HG02840 (cell line): ENCODE measurements at regions not wholly inside any gene's neighbourhood (a gene's known extent, or its start where the extent isn't known, plus 50 kb on each side); places are given as distances from the start of the nearest gene placed in this dataset.
"Not testable (repeated sequence)": the region's sequence is repeated elsewhere in the genome, so short reads cannot be mapped to it uniquely, and the experiment has no call there.

Experiments used
- ATAC-seq: cut with Tn5 transposase; IDR thresholded peaks from one replicate; pipeline ENCODE4 v1.9.1; 2021; ENCODE audit warnings: mild to moderate bottlenecking, moderate library complexity, moderate number of reproducible peaks; ENCODE audit not compliant: unreplicated experiment, low FRiP score

DNA sequence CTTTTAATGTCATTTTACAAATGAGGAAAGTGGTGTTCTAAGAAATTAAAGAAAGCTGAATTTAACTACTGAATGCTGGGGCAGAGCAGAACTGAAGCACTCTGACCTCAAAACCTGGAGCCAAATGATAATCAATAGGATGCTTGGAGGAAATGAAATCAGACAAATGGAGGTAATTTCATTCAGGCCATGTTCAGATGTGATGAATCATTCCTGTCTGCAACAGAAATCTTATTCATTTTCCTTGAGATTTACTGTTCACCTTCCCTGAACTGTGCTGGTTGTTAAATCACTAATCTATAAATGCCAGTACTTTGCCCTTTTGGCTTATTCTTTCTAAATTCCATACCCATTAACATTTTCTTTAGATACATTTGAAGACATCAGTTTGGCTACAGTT lies 85.6 kb upstream of the SNX7 start:
- ATAC-seq: no peak

DNA sequence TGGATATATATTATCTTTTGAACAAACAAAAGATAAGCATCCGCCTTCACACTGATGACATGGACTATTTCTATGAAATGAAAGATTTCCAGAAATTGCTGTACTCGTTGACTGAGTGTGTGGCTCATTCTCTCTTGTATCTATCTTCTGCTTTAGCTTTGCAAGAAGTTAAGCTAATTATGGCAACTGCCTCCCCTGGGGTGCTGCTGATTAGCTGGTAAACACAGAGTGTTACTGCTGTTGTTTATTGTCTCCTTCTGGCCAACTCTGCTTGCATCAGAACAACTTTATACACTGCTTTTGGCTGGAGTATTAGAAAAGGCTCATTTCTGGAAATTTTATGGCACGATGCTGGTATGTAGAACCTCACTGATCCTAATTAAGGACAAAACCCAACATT lies 95.6 kb upstream of the SNX7 start:
- no peak for ATAC-seq

DNA sequence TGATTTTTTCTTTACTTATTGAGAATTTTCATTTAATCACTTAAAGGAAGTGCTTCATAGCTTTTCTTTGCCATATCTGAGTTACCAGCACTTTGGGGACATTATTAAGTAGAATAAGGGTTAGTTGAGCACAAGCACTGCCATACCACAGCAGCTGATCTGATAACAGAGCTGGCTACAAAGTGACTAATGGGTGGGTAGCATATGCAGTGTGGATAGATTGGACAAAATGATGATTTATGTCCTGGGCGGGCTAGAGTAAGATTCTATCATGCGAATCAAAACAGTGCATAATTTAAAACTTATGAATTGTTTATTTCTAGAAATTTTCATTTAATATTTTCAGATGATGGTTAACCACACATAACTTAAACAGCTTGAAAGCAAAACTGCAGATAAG lies 102.2 kb upstream of the SNX7 start:
- no peak for ATAC-seq

DNA sequence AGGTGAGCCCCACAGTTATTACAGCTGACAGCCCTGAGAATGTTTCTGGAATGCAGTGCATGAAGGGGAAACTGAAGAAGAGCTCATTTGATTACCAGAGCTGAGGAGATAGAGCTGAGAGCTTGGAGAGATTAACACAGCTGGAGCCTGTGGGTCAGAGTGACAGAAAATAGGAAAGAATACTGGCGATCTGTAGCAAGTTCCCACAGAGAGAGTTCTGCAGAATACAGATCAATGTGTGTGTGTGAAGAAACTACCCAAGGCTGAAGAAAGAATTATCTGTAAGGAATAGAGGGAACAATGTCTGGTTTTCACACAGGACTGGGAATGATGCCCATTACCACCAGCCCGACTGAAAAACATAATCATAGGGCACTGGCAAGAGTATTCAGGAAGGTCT lies 103.6 kb upstream of the SNX7 start:
- no peak for ATAC-seq

DNA sequence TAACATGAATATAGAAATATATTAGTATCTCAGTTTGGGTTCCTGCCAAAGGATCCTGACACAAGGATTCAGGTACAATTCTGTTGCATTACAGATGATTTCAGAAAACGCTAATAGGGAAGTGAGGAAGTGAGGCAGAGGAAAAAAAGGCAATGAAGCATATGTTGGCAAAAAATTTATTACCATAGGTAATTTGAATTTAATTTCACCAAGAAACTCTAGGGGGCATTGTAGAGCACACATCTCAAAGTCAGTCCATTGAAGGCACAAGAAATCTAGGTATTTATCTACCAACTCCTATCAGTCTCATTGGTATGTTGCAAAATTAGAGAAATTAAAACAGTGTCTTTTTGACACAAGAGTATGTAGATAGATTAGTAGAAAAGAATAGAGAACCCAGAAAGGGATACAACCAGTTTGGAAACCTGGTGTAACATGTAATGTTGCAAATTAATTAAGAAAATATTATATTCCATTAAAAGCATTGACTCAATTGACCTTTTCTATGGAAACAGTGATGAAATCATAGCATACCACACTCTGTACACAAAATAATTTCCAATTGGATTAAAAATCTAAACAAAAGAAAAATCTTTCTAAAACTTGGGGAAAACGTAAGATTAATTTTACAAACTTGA lies 104.9 kb upstream of the SNX7 start:
- ATAC-seq: no peak

DNA sequence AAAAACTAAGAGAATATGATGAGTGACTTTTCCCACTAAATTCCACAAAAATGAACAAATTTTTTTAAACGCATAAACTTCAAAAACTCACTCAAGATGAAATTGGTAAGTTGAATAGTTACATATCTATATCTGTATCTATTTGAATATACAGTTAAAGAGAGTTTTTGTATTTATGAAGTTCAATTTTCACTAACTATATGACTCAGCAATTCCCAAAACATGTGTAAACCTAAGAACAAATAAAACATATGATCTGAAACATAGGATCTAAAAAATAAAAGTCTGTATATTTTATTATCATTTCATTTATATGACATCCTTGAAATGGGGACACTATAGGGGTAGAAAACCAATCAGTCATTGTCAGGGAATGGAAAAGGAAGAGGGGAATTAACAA lies 105.7 kb upstream of the SNX7 start:
- ATAC-seq: no peak

DNA sequence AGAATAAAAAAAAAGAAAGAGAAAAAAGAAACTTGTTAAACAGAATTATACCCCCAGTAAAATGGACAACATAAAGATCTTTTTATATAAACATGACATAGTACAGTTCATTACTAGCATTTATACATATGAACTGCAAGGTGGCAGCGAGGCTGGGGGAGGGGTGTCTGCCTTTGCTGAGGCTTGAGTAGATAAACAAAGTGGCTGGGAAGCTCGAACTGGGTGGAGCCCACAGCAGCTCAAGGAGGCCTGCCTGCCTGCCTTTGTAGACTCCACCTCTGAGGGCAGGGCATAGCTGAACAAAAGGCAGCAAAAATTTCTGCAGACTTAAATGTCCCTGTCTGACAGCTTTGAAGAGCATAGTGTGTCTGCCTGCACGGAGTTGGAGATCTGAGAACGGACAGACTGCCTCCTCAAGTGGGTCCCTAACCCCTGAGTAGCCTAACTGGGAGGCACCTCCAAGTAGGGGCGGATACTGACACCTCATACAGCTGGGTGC lies 108.9 kb upstream of the SNX7 start:
- ATAC-seq: not testable (repeated sequence)

DNA sequence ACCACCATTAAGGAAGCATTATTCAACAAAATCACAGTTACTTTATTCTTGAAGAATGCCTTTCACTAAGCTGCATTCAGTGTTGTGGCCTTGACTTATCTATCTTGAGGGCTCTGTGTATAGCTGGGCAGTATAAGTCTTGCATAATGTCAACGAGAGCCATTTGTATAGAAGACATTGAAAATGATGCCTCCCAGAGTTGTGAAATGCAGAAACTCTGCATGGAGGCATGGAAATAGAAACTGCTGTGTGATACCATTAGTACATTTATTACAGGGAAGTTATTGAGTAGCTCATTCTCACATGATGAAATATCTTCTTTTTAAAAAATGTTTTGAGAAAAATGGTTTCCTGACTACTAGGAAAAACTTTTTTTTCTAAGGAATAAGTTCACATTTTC lies 111.4 kb upstream of the SNX7 start:
- ATAC-seq: no peak

DNA sequence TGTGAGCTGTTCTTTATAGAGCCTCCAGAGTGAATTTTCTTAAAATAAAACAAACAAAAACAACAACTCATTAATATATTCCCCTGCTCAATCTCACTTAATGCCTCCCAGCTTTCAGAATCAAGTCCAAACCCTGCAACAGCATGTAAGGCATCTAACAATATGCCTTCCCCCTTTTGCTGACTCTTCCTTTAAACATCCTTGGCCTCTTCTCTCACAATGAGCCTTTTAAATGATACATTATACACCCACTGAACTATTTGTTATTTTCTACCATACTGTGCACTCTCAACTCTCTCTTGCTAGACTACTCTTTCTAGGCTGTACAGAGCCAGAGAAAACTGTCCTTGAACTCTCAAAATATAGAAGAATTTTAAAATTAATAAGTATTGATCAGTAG lies 115.2 kb upstream of the SNX7 start:
- no peak for ATAC-seq

DNA sequence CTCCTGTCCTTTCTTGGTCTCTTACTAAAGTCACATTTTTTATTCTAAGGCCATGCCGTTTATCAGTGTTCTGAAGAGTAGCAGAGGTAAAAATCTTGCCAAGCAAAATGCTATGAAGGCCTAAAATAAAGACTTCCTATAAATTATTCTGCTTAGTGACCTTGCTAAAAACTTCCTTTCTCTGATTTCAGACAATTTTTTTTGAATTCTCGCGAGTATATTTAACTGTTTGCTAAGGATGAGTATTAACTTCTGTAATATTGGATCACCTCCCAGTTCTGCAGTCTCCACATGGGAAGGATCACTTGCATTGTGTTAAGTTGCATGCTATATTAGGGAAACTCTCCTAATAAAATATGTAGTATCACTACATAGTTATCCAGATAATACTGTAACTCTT lies 123.4 kb upstream of the SNX7 start:
- ATAC-seq: no peak

DNA sequence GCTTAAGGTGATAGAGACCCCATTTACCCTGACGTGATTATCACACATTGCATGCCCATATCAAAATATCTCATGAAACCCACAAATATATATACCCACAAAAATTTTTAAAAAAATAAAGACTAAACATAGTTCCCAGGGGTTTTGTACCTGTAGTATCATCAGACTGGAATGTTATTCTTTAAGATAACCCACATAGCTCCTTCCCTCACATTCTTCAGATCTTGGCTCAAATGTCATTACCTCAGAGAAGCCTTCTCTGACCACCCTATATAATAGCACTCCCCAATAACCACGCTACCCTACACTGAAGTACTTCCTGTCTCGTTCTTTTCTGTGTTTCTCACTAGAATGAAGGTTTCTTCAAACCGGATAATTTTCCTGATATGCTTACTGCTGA lies 138.3 kb upstream of the SNX7 start:
- no peak for ATAC-seq

DNA sequence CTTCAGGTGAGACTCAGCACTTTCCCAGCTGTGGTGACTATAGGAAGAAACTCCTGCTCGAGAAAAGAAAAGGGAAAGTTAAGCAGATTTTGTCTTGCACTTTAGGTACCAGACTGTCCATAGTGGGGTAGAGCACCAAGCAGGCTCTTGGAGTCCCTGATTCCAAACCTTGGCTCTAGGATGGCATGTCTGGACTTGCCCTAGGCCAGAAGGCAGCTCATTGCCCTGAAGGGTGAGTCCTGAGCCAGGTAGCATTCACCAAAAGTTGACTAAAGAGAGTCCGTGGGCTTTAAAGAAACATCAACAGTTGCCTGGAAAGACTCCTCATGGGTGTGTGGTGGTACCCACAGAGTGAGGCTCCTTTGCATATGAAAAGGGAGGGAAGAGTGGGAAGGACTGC lies 145.2 kb upstream of the SNX7 start:
- ATAC-seq: no peak

DNA sequence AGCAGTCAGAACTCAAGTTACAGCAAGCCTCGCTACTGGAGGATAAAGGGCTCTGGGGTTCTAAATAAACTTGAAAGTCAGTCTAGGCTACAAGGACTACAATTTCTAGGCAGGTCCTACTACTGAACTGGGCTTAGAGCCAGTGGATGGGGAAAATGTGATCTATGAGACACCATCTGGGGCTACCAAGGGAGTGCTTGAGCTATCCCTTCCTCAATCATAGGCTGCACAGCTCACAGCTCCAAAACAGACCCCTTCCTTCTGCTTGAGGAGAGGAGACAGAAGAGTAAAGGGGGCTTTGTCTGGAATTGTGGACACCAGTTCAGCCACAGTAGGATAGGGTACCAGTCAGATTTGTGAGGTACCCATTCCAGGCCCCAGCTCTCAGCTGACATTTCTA lies 145.8 kb upstream of the SNX7 start:
- ATAC-seq: no peak

DNA sequence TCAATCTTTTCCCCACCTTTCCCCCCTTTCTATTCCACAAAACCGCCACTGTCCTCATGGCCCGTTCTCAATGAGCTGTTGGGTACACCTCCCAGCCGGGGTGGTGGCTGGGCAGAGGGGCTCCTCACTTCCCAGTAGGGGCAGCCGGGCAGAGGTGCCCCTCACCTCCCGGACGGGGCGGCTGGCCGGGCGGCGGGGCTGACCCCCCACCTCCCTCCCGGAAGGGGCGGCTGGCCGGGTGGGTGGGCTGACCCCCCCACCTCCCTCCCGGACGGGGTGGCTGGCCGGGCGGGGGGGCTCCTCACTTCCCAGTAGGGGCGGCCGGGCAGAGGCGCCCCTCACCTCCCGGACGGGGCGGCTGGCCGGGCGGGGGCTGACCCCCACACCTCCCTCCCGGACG lies 149.3 kb upstream of the SNX7 start:
- not testable (repeated sequence) for ATAC-seq

DNA sequence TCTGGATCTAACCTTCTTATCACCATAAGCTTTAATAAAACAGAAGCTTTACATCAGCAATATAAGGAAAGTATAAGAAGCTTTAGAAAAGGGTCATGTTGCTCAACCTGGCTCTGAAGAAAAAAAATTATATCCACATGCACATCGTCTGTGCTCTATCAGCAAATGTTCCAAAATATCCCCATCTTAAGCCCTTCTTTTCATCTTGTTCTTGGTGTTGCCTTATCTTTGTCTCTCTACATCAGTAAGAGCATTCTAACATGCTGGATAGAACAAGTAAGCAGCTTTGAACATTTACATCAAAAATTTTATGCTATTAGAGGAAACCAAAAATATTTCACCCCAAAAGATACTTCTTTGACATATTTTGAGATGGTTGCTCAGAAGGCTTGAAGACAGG lies 157.8 kb upstream of the SNX7 start:
- ATAC-seq: no peak

DNA sequence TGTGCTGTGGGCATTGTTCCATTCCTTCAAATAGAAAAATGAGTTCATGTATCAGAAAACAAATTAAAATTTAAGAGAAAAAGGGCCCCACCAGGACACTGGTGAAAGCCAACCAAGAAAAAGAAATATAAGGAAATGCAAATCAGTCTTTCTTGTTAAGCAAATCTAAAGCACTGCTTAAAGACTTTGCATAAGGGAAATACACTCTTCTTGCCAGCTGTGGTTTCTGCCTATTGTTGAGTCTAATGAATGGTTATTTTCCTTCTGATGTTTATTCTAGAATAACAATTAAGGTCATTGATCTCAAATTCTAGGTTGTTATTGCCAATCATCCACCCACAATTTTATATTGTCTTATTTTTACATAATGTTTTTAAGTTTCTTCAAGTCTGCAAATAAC lies 158.6 kb upstream of the SNX7 start:
- ATAC-seq: no peak

DNA sequence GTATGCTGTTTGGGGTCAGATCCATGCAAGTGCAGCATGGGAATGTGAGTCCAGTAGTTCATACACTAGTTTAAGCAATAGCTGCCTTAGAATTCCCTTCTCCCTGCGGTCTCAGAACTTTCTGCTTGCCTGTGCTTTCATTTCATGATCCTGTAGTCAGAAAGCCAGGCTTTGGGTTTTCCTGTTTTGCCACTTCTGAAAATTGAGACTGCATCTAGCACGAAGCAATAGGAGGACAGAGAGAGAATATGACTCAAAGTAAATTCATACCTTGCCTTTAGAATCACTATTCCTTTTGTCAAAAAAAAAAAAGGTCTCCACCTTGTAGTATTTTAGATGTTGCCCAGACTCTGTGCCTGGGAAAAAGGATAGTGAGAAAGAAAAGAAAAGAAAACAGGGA lies 161.2 kb upstream of the SNX7 start:
- ATAC-seq: no peak

DNA sequence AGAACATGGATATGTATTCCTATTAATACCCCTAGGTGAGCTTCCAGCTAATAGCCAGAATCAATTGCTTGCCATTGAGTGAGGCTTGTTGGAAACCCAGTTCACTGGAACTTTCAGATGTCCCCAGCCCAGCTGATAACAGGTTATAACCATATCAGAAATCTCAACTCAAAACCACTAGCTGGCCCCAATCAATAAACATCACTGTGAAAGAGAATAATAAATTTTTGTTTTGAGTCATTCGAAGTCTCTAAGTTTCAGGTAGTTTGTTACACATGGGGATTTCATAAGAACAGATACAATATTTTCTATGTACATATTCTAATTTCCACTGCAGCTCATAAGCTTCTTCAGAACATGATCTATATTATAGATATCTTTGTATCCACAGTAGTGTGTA lies 162.9 kb upstream of the SNX7 start:
- ATAC-seq: no peak

DNA sequence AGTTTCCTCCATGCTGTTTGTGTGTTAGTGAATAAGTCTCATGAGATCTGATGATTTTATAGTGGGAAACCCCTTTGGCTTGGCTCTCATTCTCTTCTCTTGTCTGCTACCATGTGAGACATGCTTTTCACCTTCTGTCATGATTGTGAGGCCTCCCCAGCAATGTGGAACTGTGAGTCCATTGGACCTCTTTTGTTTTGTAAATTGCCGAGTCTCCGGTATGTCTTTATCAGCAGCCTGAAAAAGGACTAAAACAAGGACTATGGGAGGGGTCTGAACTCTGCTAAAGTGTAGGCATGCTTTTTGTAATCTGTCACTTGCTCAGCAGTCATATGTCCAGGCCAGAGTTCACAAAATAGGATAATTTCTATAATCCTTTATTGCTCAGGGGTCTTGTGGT lies 164.0 kb upstream of the SNX7 start:
- no peak for ATAC-seq

DNA sequence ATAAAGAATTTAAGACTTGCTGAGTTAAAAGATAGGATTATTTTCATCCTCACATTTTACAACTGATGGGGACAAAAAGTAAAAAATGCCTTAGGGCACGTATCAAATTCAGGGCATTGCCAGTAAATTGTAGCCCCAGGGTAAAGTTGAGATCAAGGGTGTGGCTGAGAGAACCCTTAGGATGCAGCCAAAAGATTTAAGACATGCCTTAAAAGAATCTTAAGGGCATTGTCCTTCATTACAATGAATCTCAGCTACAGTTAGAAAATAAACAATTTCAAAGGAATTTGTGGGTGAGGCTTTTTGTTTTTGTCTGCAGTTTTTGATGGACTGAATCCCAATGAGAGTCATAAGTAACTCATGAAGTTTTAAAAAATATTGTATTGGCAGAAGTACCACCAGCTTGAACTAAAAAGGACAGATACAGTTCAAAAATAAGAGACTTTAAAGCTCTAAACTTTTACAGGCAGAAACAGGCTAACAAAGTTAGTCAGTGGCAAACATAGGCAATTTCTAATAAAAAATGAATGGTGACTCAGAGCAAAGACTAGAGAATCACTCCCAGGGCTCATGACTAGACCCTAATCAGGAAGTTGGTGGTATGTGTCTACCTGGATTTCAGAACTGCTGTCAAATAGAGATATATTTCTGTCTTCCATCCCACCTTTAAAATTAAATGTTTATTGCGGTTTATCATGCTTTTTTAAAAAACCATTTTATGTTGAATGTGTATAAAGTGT lies 165.1 kb upstream of the SNX7 start:
- ATAC-seq: no peak

DNA sequence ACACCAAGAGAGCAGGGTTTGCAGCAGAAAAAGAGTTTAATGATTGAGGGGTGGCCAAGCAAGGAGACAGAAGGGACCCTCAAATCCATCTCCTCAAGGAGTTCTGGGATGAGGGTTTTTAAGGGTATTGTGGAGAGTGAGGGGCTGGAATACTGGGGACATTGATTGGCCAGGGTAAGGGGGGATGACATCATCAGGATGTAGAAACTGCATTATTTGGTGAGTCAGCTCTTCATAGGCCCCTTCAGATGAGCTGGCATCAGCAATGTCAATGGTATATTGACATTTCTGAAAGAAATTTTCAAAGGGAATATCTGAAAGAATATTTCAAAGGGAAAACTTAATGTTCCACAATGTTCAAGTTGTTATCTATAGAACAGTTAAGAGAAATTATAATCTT lies 168.1 kb upstream of the SNX7 start:
- ATAC-seq: no peak

DNA sequence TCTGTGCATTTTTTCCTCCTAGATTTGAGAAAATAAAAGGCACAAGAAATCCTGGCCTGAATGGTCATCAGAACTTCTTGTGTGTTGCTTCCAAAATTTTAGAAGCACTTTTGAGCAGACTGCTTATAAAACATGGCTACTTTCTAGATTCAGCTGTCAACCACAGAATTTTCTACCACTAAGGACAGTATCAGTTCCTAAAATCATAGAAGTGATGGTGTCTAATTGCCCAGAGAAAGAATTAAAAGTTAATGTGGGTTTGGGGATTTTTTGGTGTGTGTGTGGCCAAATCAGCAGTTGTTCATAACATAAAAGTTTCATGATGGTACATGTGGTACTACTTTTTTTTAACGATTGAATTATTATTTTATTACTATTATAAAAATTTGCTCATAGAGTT lies 171.4 kb upstream of the SNX7 start:
- no peak for ATAC-seq
